Peyer's patch (tissue), 4 donors: ENCODE measurements at regions not wholly inside any gene's neighbourhood (a gene's known extent, or its start where the extent isn't known, plus 50 kb on each side); places are given as distances from the start of the nearest gene placed in this dataset.
"Not testable (repeated sequence)": the region's sequence is repeated elsewhere in the genome, so short reads cannot be mapped to it uniquely, and the experiment has no call there.

Source experiments
- DNase-seq, 3 donors: peaks; one replicate each; pipeline ENCODE4 v3.0.0-alpha.2; 2017 to 2019
- H3K27ac ChIP-seq, 4 donors: fragments of 200-600 bp; sonication (generic); one replicate each; pipeline ENCODE4 v1.5.1; 2016 to 2019
- H3K27me3 ChIP-seq, 2 donors: fragments of 200-600 bp; sonication (generic); one replicate each; pipeline ENCODE4 v1.5.1; 2019
- H3K36me3 ChIP-seq, 3 donors: fragments of 200-600 bp; sonication (generic); one replicate each; pipeline ENCODE4 v1.5.1; 2016 to 2019
- H3K4me1 ChIP-seq, 4 donors: fragments of 200-600 bp; sonication (generic); one replicate each; pipeline ENCODE4 v1.5.1; 2016 to 2019
- H3K4me3 ChIP-seq, 4 donors: fragments of 200-600 bp; sonication (generic); 1 replicate in 3 of 4; 2 replicates in 1 of 4; pipeline ENCODE4 v1.5.1; 2016 to 2019; ENCODE audit warnings: mild to moderate bottlenecking in 1 of 4
- H3K9me3 ChIP-seq, 4 donors: fragments of 200-600 bp; sonication (generic); one replicate each; pipeline ENCODE4 v1.5.1; 2016 to 2019; ENCODE audit warnings: mild to moderate bottlenecking in 1 of 4
- POLR2A ChIP-seq, 2 donors: fragments of 450-650 bp; IDR thresholded peaks; one replicate each; pipeline ENCODE4 v1.5.1; 2017; ENCODE audit warnings: antibody characterized with exemption in 2 of 2, mild to moderate bottlenecking in 2 of 2, moderate library complexity in 2 of 2
- TF ChIP-seq, protein P1 (sequence below), 6 experiments: fragments of 450-650 bp in 4 of 6; fragments of 200-600 bp in 2 of 6; sonication (generic) in 1 of 6; IDR thresholded peaks; one replicate each; pipeline ENCODE4 v1.5.1; 2017 to 2019; ENCODE audit warnings: antibody characterized with exemption in 6 of 6, mild to moderate bottlenecking in 3 of 6, moderate library complexity in 1 of 6

DNA sequence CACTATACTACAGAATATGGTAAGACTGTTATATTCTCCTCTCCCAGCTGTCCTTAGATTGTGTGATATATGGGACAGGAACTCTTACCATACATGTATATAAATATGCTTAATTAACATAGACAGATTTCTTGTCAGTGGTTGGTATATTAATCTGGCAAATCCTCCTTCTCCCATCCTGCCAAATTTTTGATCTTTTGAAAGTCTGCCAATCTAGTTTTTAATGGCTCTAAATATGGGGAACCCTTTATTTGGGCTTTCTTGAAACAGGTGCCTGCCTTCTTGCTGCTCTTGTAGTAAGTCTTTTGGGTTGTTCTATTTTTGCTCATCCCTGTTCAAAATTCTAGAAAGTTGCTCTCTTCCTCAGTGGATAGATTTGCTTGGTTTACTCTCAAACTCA, 63.5 kb downstream of the SPATA31D1 start:
- no peaks in the 10 kb centered on the region for H3K36me3 ChIP-seq
- no peaks in the 10 kb centered on the region for H3K4me1 ChIP-seq
- H3K27ac ChIP-seq: no peak overlapping the region
- H3K27me3 ChIP-seq: no peaks in the 10 kb centered on the region
- no peaks in the 10 kb centered on the region for H3K9me3 ChIP-seq
- no peak for TF ChIP-seq POLR2A (IDR thresholded peaks at IDR 0.05)
- TF ChIP-seq, protein P1, sequence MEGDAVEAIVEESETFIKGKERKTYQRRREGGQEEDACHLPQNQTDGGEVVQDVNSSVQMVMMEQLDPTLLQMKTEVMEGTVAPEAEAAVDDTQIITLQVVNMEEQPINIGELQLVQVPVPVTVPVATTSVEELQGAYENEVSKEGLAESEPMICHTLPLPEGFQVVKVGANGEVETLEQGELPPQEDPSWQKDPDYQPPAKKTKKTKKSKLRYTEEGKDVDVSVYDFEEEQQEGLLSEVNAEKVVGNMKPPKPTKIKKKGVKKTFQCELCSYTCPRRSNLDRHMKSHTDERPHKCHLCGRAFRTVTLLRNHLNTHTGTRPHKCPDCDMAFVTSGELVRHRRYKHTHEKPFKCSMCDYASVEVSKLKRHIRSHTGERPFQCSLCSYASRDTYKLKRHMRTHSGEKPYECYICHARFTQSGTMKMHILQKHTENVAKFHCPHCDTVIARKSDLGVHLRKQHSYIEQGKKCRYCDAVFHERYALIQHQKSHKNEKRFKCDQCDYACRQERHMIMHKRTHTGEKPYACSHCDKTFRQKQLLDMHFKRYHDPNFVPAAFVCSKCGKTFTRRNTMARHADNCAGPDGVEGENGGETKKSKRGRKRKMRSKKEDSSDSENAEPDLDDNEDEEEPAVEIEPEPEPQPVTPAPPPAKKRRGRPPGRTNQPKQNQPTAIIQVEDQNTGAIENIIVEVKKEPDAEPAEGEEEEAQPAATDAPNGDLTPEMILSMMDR (IDR thresholded peaks at IDR 0.05): no peak
- no peak overlapping the region for H3K4me3 ChIP-seq
- DNase-seq: no peak

GRCh38 chr9:82054264-82055015, 65.9 kb downstream of the SPATA31D1 start:
- H3K27me3 ChIP-seq: no peaks in the 10 kb centered on the region
- H3K27ac ChIP-seq: no peak overlapping the region
- no peaks in the 10 kb centered on the region for H3K9me3 ChIP-seq
- no peaks in the 10 kb centered on the region for H3K36me3 ChIP-seq
- TF ChIP-seq POLR2A (IDR thresholded peaks at IDR 0.05): no peak
- TF ChIP-seq, protein P1 (IDR thresholded peaks at IDR 0.05): no peak
- H3K4me1 ChIP-seq: no peaks in the 10 kb centered on the region
- no peak overlapping the region for H3K4me3 ChIP-seq
- peak in 1 of 3 donors; percentile 32 for DNase-seq

DNA sequence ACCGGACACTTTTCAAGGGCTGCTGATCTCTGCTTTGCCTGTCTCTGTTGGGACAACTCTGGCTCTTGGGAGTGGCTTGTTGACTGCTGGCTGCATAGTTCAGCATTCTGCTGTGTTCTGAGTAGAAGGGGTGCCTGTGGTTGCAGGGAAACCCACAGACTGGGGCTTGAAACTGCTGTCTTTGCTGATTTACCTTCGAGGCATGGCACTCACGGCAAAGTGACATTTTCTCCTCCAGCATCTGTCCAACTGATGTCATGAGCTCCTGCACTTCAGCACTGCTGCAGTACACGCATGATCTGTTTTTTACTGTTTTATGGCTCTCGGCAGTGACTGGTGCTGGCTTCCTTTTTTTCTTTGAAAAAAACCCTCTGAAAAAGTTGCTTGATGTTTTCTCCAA, 69.2 kb downstream of the SPATA31D1 start:
- H3K27me3 ChIP-seq: no peaks in the 10 kb centered on the region
- no peak for DNase-seq
- H3K9me3 ChIP-seq: no peaks in the 10 kb centered on the region
- H3K27ac ChIP-seq: no peak overlapping the region
- TF ChIP-seq, protein P1 (IDR thresholded peaks at IDR 0.05): no peak
- no peak for TF ChIP-seq POLR2A (IDR thresholded peaks at IDR 0.05)
- no peaks in the 10 kb centered on the region for H3K4me1 ChIP-seq
- no peak overlapping the region for H3K4me3 ChIP-seq
- no peaks in the 10 kb centered on the region for H3K36me3 ChIP-seq

DNA sequence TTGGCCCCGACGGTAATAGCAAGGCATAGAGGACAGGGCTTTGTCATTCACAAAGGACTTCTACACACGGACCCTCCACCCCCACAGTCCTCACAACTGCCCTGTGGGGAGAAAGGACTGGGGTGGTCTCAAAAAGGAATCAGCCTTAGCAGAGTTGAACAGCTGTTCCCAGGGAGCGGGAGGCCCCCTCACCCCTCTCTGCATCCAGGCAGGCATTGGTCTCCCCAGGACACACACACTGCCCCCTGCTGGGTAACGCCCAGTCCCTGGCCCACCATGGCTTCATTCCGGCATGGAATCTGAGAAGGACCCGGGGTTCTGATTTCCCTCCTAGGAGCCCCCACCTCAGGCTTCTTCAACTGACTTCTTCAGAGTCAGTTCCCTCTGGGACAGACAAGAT, 73.2 kb downstream of the SPATA31D1 start:
- not testable (repeated sequence) for H3K27ac ChIP-seq, H3K27me3 ChIP-seq, H3K36me3 ChIP-seq, H3K4me3 ChIP-seq, DNase-seq, H3K4me1 ChIP-seq, H3K9me3 ChIP-seq

GRCh38 chr9:82062245-82062644, 73.7 kb downstream of the SPATA31D1 start:
- no peaks in the 10 kb centered on the region for H3K36me3 ChIP-seq
- H3K4me1 ChIP-seq: no peaks in the 10 kb centered on the region
- DNase-seq: no peak
- H3K27me3 ChIP-seq: no peaks in the 10 kb centered on the region
- no peak overlapping the region for H3K4me3 ChIP-seq
- no peaks in the 10 kb centered on the region for H3K9me3 ChIP-seq
- no peak for TF ChIP-seq POLR2A (IDR thresholded peaks at IDR 0.05)
- TF ChIP-seq, protein P1 (IDR thresholded peaks at IDR 0.05): no peak
- no peak overlapping the region for H3K27ac ChIP-seq

DNA sequence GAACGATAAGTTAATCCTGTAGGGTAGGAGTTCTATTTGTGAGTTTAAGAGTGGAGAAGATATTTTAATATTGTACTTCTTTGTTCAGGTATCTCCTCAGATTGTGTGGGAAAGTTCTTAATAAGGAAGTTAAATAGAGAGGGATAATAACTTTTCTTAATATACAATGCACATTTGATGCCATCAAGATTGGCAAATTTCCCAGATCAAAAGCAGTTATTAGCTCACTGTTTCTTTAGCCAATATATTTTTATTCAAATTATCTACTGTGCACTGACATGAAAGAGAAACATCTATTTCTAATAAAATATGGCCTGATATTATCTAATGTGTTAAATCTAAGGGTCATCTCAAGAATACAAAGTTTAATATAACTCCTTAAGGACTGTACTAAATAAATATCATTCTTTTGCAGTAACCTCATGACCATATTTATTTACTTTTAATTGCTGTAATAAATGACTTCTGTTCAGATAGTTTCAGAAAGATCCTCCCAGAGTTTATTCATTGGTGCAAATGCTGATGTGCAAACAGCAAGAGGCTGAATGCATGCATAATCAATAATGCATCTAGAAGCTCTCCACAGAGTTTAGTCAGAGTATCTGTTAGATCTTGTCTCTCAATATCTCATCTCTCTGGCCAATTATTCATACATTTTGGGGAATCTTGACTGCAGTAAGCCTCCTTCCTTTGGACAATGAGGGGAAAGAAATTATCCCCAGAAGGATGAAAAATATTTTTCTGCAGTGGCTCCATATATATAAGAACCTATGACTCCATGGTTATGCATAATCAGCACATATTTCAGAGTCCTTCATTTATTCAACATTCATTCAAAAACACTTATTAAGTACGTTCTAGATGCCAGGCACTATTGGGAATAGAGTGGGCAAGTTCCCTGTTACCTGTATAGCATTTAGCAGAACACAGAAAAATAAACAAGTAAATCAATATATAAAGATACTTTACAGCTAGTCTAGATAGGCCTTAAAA, 85.3 kb downstream of the SPATA31D1 start:
- no peak overlapping the region for H3K4me3 ChIP-seq
- TF ChIP-seq POLR2A (IDR thresholded peaks at IDR 0.05): no peak
- TF ChIP-seq, protein P1 (IDR thresholded peaks at IDR 0.05): no peak
- H3K36me3 ChIP-seq: no peaks in the 10 kb centered on the region
- no peak for DNase-seq
- no peaks in the 10 kb centered on the region for H3K4me1 ChIP-seq
- no peak overlapping the region for H3K27ac ChIP-seq
- no peaks in the 10 kb centered on the region for H3K27me3 ChIP-seq
- no peaks in the 10 kb centered on the region for H3K9me3 ChIP-seq
